PC-3 (cell line): ENCODE measurements at regions not wholly inside any gene's neighbourhood (a gene's known extent, or its start where the extent isn't known, plus 50 kb on each side); places are given as distances from the start of the nearest gene placed in this dataset.

Experiments used
- ATAC-seq: fragments of 200-7000 bp; cut with Tn5 transposase; 2 replicates; pipeline ENCODE4 v1.9.1; 2020; ENCODE audit warnings: mild to moderate bottlenecking, moderate library complexity
- BruUV-seq: library from RNA; stranded (reverse); fragments of 400-500 nt; replicated peaks from 2 replicates; lab custom pipeline; 2021; lab: Mats Ljungman, UMichigan
- CTCF ChIA-PET: fragments of 300-600 bp; sonication (Branson Sonifier 250); formaldehyde crosslinking; loops from one replicate; lab custom pipeline; 2022; ENCODE audit warnings: antibody characterized with exemption; lab: Charles Lee
- POLR2A ChIA-PET: fragments of 300-600 bp; sonication (Branson Sonifier 250); formaldehyde crosslinking; loops from one replicate; lab custom pipeline; 2022; ENCODE audit warnings: antibody characterized with exemption; ENCODE audit not compliant: unreplicated experiment; lab: Charles Lee
- DNase-seq: peaks from one replicate; pipeline ENCODE4 v3.0.0-alpha.2; 2015
- H2AFZ ChIP-seq: fragments of 300-600 bp; sonication (generic); 2 replicates; pipeline ENCODE4 v1.6.0; 2016; ENCODE audit warnings: antibody characterized with exemption, low read length
- H3F3A ChIP-seq: fragments of 300-600 bp; sonication (generic); one replicate; pipeline ENCODE4 v1.6.0; 2017; ENCODE audit warnings: antibody characterized with exemption, low read length, control low read depth, mild to moderate bottlenecking; ENCODE audit not compliant: unreplicated experiment
- H3K27ac ChIP-seq: fragments of 300-600 bp; sonication (generic); 2 replicates; pipeline ENCODE4 v1.5.1; 2016; ENCODE audit warnings: mild to moderate bottlenecking, low read length
- H3K27me3 ChIP-seq: fragments of 300-600 bp; sonication (generic); 2 replicates; pipeline ENCODE4 v1.6.1; 2016; ENCODE audit warnings: low read length, mixed read lengths
- H3K36me3 ChIP-seq: fragments of 300-600 bp; sonication (generic); 2 replicates; pipeline ENCODE4 v1.6.1; 2016; ENCODE audit warnings: low read depth, mixed run types, low read length, mixed read lengths
- H3K4me1 ChIP-seq: fragments of 300-600 bp; sonication (generic); 2 replicates; pipeline ENCODE4 v1.5.1; 2016; ENCODE audit warnings: low read length; ENCODE audit not compliant: insufficient read depth
- H3K4me2 ChIP-seq: fragments of 300-600 bp; sonication (generic); 2 replicates; pipeline ENCODE4 v1.6.0; 2016; ENCODE audit warnings: low read length
- H3K4me3 ChIP-seq: fragments of 300-600 bp; sonication (generic); 2 replicates; pipeline ENCODE4 v1.5.1; 2016; ENCODE audit warnings: mild to moderate bottlenecking, low read length, mixed read lengths
- H3K79me2 ChIP-seq: fragments of 300-600 bp; sonication (generic); 2 replicates; pipeline ENCODE4 v1.6.1; 2017; ENCODE audit warnings: low read length, mixed read lengths
- H3K9ac ChIP-seq: fragments of 300-600 bp; sonication (generic); 2 replicates; pipeline ENCODE4 v1.6.0; 2016; ENCODE audit warnings: mild to moderate bottlenecking, low read length
- H3K9me2 ChIP-seq: fragments of 300-600 bp; sonication (generic); replicated peaks from 2 replicates; pipeline ENCODE4 v1.6.1; 2016; ENCODE audit warnings: mixed run types, low read length, mixed read lengths
- H3K9me3 ChIP-seq: fragments of 300-600 bp; sonication (generic); 2 replicates; pipeline ENCODE4 v1.6.1; 2016; ENCODE audit warnings: low read length, mixed read lengths
- H4K20me1 ChIP-seq: fragments of 300-600 bp; sonication (generic); 2 replicates; pipeline ENCODE4 v1.6.1; 2016; ENCODE audit warnings: low read length, mixed read lengths
- CTCF ChIP-seq: fragments of 300-600 bp; sonication (generic); conservative IDR thresholded peaks from 2 replicates; pipeline ENCODE4 v1.5.1; 2017; ENCODE audit warnings: antibody characterized with exemption, low read depth, mild to moderate bottlenecking, low read length
- EZH2 ChIP-seq: fragments of 300-600 bp; sonication (generic); IDR thresholded peaks from one replicate; pipeline ENCODE4 v1.6.1; 2017; ENCODE audit warnings: antibody characterized with exemption, mild to moderate bottlenecking, low read length; ENCODE audit not compliant: unreplicated experiment
- EZH2phosphoT487 ChIP-seq: fragments of 300-600 bp; sonication (generic); IDR thresholded peaks from 2 replicates; pipeline ENCODE4 v1.6.1; 2018; ENCODE audit warnings: mild to moderate bottlenecking, antibody characterized with exemption, low read length, borderline replicate concordance
- intact Hi-C: fragments of 100-400 bp; cut with micrococcal nuclease; formaldehyde crosslinking; loops from 2 replicates; pipeline ENCODE4 v1.9.0; 2023

- Histone ChIP-seq H2AFZ (no peak overlapping the region), H3F3A (no peaks in the 10 kb centered on the region), H3K9me2 (no peaks in the 10 kb centered on the region), H3K4me2 (no peak overlapping the region), H3K9me3 (no peaks in the 10 kb centered on the region), H3K27ac (no peak overlapping the region), H3K36me3 (no peaks in the 10 kb centered on the region), H3K9ac (no peak overlapping the region), H3K79me2 (no peaks in the 10 kb centered on the region), H3K4me3 (no peak overlapping the region), H4K20me1 (no peaks in the 10 kb centered on the region), H3K27me3 (peaks cover 14% of the 10 kb centered on the region), H3K4me1 (no peaks in the 10 kb centered on the region)
- TF ChIP-seq EZH2 (no peak), EZH2phosphoT487 (no peak), CTCF (no peak)
- ATAC-seq: no peak
- intact Hi-C loops: no loop called here
- POLR2A ChIA-PET: no interaction called here
- no TSS peak for BruUV-seq
- CTCF ChIA-PET: no interaction called here
- no peak for DNase-seq
Observed at GRCh38 chr7:47217086-47217485, 364.8 kb downstream of the TNS3 start.

- POLR2A ChIA-PET: interaction anchor here (0.6 kb wide), 1 partner anchor 76 kb away, joined by 4 read pairs; no protein-coding TSS in a partner anchor
- Histone ChIP-seq H3K4me2 (no peak overlapping the region), H4K20me1 (no peaks in the 10 kb centered on the region), H3K9me2 (no peaks in the 10 kb centered on the region), H3K27me3 (peaks cover 14% of the 10 kb centered on the region), H3K9ac (no peak overlapping the region), H3K4me3 (no peak overlapping the region), H3K4me1 (no peaks in the 10 kb centered on the region), H3K27ac (no peak overlapping the region), H3K36me3 (no peaks in the 10 kb centered on the region), H2AFZ (no peak overlapping the region), H3K9me3 (no peaks in the 10 kb centered on the region), H3K79me2 (no peaks in the 10 kb centered on the region), H3F3A (no peaks in the 10 kb centered on the region)
- BruUV-seq: no TSS peak
- ATAC-seq: no peak
- no peak for TF ChIP-seq CTCF
- no peak for TF ChIP-seq EZH2phosphoT487
- TF ChIP-seq EZH2: no peak
- no peak for DNase-seq
- intact Hi-C loops: no loop called here
- CTCF ChIA-PET: no interaction called here
Observed at GRCh38 chr7:47216439-47216838, 365.5 kb downstream of the TNS3 start.

GRCh38 chr7:47215640-47216039 is 366.3 kb downstream of the TNS3 start:
- BruUV-seq: no TSS peak
- TF ChIP-seq EZH2: no peak
- TF ChIP-seq EZH2phosphoT487: no peak
- no peak for TF ChIP-seq CTCF
- Histone ChIP-seq H3K4me1 (no peaks in the 10 kb centered on the region), H3K4me3 (no peak overlapping the region), H3K9ac (no peak overlapping the region), H3F3A (no peaks in the 10 kb centered on the region), H3K27ac (no peak overlapping the region), H3K79me2 (no peaks in the 10 kb centered on the region), H3K9me2 (no peaks in the 10 kb centered on the region), H3K4me2 (no peak overlapping the region), H2AFZ (no peak overlapping the region), H3K9me3 (no peaks in the 10 kb centered on the region), H3K36me3 (no peaks in the 10 kb centered on the region), H3K27me3 (peaks cover 13% of the 10 kb centered on the region), H4K20me1 (no peaks in the 10 kb centered on the region)
- POLR2A ChIA-PET: no interaction called here
- ATAC-seq (no peak), DNase-seq (no peak)
- intact Hi-C loops: no loop called here
- CTCF ChIA-PET: no interaction called here
